ENCODE measurements at regions not wholly inside any gene's neighbourhood (a gene's known extent, or its start where the extent isn't known, plus 50 kb on each side); places are given as distances from the start of the nearest gene placed in this dataset.

GRCh38 chr5:43996221-43996620, 393.0 kb downstream of the FGF10 start:
- no TSS peak for BruUV-seq (replicated peaks)
- Histone ChIP-seq H3K79me2 (ENCODE audit: insufficient read depth, low read length) (no peaks in the 10 kb centered on the region), H3K9ac (ENCODE audit: insufficient read depth, low read depth, low read length) (no peak overlapping the region), H4K20me1 (ENCODE audit: insufficient read depth, low read length) (no peaks in the 10 kb centered on the region), H3K36me3 (replicated peaks in 1 of 2; ENCODE audit: control insufficient read depth in 1 of 2, insufficient read depth in 2 of 2, low read length in 2 of 2) (no peaks in the 10 kb centered on the region), H3K4me3 (replicated peaks in 1 of 3; ENCODE audit: insufficient read depth in 1 of 3, low read depth in 2 of 3, low read length in 3 of 3) (no peak overlapping the region), H2AFZ (ENCODE audit: low read length) (no peak overlapping the region), H3K4me2 (ENCODE audit: low read depth, low read length) (no peak overlapping the region), H3K27me3 (ENCODE audit: control insufficient read depth in 1 of 2, insufficient read depth in 2 of 2, low read length in 2 of 2) (no peaks in the 10 kb centered on the region), H3K27ac (ENCODE audit: extremely low read length, insufficient read depth, low read length) (no peak overlapping the region), H3K9me3 (ENCODE audit: low read length) (no peaks in the 10 kb centered on the region), H3K4me1 (ENCODE audit: insufficient read depth, low read length) (peaks cover 71% of the 10 kb centered on the region)
- ChIA-PET POLR2A (no interaction called here), CTCF (ENCODE audit: low intra/inter-chr PET ratio, low total read pairs) (no interaction called here)
- ATAC-seq (no peak), DNase-seq (ENCODE audit: low spot score) (no peak), FAIRE-seq (no peak)
- in situ Hi-C loops (cut with HindIII; ENCODE audit: extremely low pct_ligation_motif_present, low pct_unique_long_range_greater_than_20kb): no loop called here
- intact Hi-C loops (cut with micrococcal nuclease; ENCODE audit: unreplicated experiment): loop anchor here (10.0 kb wide), 1 partner anchor 809 kb away; the partner anchor contains the start of gene MRPS30
- WGBS (ENCODE audit: low lambda C conversion rate): 98% methylated on average over 2 of the region's 2 CpGs
- TF ChIP-seq ZNF749 (CRISPR knock-in tag; IDR thresholded peaks at IDR 0.05; ENCODE audit: borderline replicate concordance) (no peak), NR3C1 (CRISPR knock-in tag; IDR thresholded peaks at IDR 0.05) (no peak), RERE (CRISPR knock-in tag; IDR thresholded peaks at IDR 0.05; ENCODE audit: low read depth) (no peak), DR1 (CRISPR knock-in tag; IDR thresholded peaks at IDR 0.05) (no peak), ZNF746 (CRISPR knock-in tag; IDR thresholded peaks at IDR 0.05) (no peak), ZNF275 (CRISPR knock-in tag; IDR thresholded peaks at IDR 0.05; ENCODE audit: borderline replicate concordance) (no peak), ZNF780A (CRISPR knock-in tag; IDR thresholded peaks at IDR 0.05) (no peak), ZNF766 (CRISPR knock-in tag; IDR thresholded peaks at IDR 0.05; ENCODE audit: borderline replicate concordance) (no peak), DBP (CRISPR knock-in tag; IDR thresholded peaks at IDR 0.05; ENCODE audit: not compliant biosample characterization) (no peak), CENPT (CRISPR knock-in tag; IDR thresholded peaks at IDR 0.05; ENCODE audit: low read depth) (no peak), SMC3 (IDR thresholded peaks at IDR 0.05; ENCODE audit: low read length) (no peak), ZNF570 (CRISPR knock-in tag; IDR thresholded peaks at IDR 0.05; ENCODE audit: borderline replicate concordance) (no peak), PRDM10 (CRISPR knock-in tag; IDR thresholded peaks at IDR 0.05; ENCODE audit: low read depth) (no peak), MED13 (CRISPR knock-in tag; IDR thresholded peaks at IDR 0.05) (no peak)

Data from HepG2 (cell line).